ENCODE measurements at regions not wholly inside any gene's neighbourhood (a gene's known extent, or its start where the extent isn't known, plus 50 kb on each side); places are given as distances from the start of the nearest gene placed in this dataset.
"Not testable (repeated sequence)": the region's sequence is repeated elsewhere in the genome, so short reads cannot be mapped to it uniquely, and the experiment has no call there.

DNA sequence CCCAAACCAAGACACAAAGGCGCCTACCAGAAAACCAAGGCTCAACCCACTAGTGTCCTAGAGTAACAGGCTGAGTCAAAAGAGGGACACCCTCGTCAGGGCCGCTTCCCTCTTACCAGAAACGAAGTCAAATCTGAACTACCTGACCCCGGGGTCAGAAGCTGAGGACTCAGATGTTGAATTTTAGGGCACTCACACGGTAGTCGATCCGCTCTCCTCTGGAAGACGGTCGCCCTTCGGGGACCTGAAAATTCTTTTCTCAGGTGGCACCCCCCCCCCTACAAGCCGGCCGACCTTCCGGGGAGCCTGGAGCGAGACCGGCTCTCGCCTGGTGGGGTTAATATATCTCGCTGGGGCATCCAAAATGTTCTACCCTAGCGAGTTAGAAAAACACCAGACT is 121.1 kb upstream of the KCNJ3 start:
- no peak overlapping the region for H2AFZ ChIP-seq (ENCODE audit: insufficient read depth, low read depth, low read length, poor library complexity, severe bottlenecking)
- H3K79me2 ChIP-seq (ENCODE audit: insufficient read depth, low read length), result no peaks in the 10 kb centered on the region
- WGBS (ENCODE audit: insufficient coverage), result 91% methylated on average over 10 of the region's 19 CpGs
- no peaks in the 10 kb centered on the region for H4K20me1 ChIP-seq (ENCODE audit: insufficient read depth, low read length)
- intact Hi-C loops (cut with micrococcal nuclease), result no loop called here
- Mint-ChIP-seq H3K36me3 (no peaks in the 10 kb centered on the region), H3K27ac (peak overlapping the region in 1 of 7 donors; percentile 45), H3K9me3 (peaks cover 4 to 12% (median 11%) of the 10 kb centered on the region in 7 donors), H3K4me1 (no peaks in the 10 kb centered on the region), H3K4me3 (no peak overlapping the region), H3K27me3 (ENCODE audit: low read depth in 3 of 3) (peaks cover 0 to 3% (median 0%) of the 10 kb centered on the region in 3 donors)
- H3K27me3 ChIP-seq (ENCODE audit: control insufficient read depth in 2 of 2, insufficient read depth in 2 of 2, low read length in 2 of 2), result no peaks in the 10 kb centered on the region
- H3K4me3 ChIP-seq (replicated peaks in 1 of 3; ENCODE audit: low read depth in 2 of 3, low read length in 3 of 3), result no peak overlapping the region
- H3K4me2 ChIP-seq (replicated peaks; ENCODE audit: extremely low read depth, low read length, poor library complexity, severe bottlenecking), result no peak overlapping the region
- TF ChIP-seq, protein P1, sequence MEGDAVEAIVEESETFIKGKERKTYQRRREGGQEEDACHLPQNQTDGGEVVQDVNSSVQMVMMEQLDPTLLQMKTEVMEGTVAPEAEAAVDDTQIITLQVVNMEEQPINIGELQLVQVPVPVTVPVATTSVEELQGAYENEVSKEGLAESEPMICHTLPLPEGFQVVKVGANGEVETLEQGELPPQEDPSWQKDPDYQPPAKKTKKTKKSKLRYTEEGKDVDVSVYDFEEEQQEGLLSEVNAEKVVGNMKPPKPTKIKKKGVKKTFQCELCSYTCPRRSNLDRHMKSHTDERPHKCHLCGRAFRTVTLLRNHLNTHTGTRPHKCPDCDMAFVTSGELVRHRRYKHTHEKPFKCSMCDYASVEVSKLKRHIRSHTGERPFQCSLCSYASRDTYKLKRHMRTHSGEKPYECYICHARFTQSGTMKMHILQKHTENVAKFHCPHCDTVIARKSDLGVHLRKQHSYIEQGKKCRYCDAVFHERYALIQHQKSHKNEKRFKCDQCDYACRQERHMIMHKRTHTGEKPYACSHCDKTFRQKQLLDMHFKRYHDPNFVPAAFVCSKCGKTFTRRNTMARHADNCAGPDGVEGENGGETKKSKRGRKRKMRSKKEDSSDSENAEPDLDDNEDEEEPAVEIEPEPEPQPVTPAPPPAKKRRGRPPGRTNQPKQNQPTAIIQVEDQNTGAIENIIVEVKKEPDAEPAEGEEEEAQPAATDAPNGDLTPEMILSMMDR (IDR thresholded peaks at IDR 0.05), result no peak
- H3K36me3 ChIP-seq (replicated peaks in 1 of 2; ENCODE audit: control insufficient read depth in 1 of 2, insufficient read depth in 2 of 2, low read length in 2 of 2), result no peaks in the 10 kb centered on the region
- H3K9ac ChIP-seq (ENCODE audit: insufficient read depth, low read length, poor library complexity, severe bottlenecking), result no peak overlapping the region
- no peaks in the 10 kb centered on the region for H3K4me1 ChIP-seq (ENCODE audit: control insufficient read depth in 1 of 2, insufficient read depth in 2 of 2, low read length in 2 of 2)
- no peak overlapping the region for H3K27ac ChIP-seq (ENCODE audit: low read depth in 1 of 2, low read length in 2 of 2)
- no peak for DNase-seq
- H3K9me3 ChIP-seq (replicated peaks in 1 of 2; ENCODE audit: control insufficient read depth in 1 of 2, insufficient read depth in 1 of 2, low read length in 2 of 2), result peaks cover 6 to 10% of the 10 kb centered on the region in 2 donors

DNA sequence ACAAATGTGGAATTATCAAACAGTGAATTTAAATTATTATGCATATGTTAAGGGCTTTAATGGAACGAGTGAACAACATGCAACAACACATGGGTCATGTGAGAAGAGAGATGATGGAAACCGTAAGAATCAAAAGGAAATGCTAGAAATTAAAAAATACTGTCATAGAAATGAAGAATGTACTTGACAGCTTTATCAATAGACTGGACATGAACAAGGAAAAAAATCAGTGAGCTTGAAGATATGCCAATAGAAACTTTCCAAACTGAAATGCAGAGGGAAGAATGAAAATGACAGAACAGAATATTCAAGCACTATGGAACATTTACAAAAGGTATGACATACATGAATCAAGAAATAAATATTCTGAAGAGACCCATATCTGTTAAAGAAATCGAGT is 117.7 kb upstream of the KCNJ3 start:
- DNase-seq, result no peak
- peaks cover 13 to 26% (median 16%) of the 10 kb centered on the region in 7 donors for H3K9me3 Mint-ChIP-seq
- no peaks in the 10 kb centered on the region for H3K4me1 Mint-ChIP-seq
- TF ChIP-seq, protein P1 (IDR thresholded peaks at IDR 0.05), result no peak
- no peak overlapping the region for H2AFZ ChIP-seq (ENCODE audit: insufficient read depth, low read depth, low read length, poor library complexity, severe bottlenecking)
- H3K4me2 ChIP-seq (replicated peaks; ENCODE audit: extremely low read depth, low read length, poor library complexity, severe bottlenecking), result no peak overlapping the region
- no peak overlapping the region for H3K4me3 ChIP-seq (replicated peaks in 1 of 3; ENCODE audit: low read depth in 2 of 3, low read length in 3 of 3)
- H3K36me3 Mint-ChIP-seq, result no peaks in the 10 kb centered on the region
- H3K9me3 ChIP-seq (replicated peaks in 1 of 2; ENCODE audit: control insufficient read depth in 1 of 2, insufficient read depth in 1 of 2, low read length in 2 of 2), result peaks cover 6 to 19% of the 10 kb centered on the region in 2 donors
- intact Hi-C loops (cut with micrococcal nuclease), result no loop called here
- no peaks in the 10 kb centered on the region for H3K4me1 ChIP-seq (ENCODE audit: control insufficient read depth in 1 of 2, insufficient read depth in 2 of 2, low read length in 2 of 2)
- H3K27ac ChIP-seq (ENCODE audit: low read depth in 1 of 2, low read length in 2 of 2), result no peak overlapping the region
- no peaks in the 10 kb centered on the region for H3K36me3 ChIP-seq (replicated peaks in 1 of 2; ENCODE audit: control insufficient read depth in 1 of 2, insufficient read depth in 2 of 2, low read length in 2 of 2)
- no peaks in the 10 kb centered on the region for H3K79me2 ChIP-seq (ENCODE audit: insufficient read depth, low read length)
- no CpG with 5 or more reads among the region's 3 CpGs for WGBS (ENCODE audit: insufficient coverage)
- H3K4me3 Mint-ChIP-seq, result no peak overlapping the region
- peaks cover 0 to 3% (median 0%) of the 10 kb centered on the region in 3 donors for H3K27me3 Mint-ChIP-seq (ENCODE audit: low read depth in 3 of 3)
- no peak overlapping the region for H3K9ac ChIP-seq (ENCODE audit: insufficient read depth, low read length, poor library complexity, severe bottlenecking)
- no peak overlapping the region for H3K27ac Mint-ChIP-seq
- no peaks in the 10 kb centered on the region for H3K27me3 ChIP-seq (ENCODE audit: control insufficient read depth in 2 of 2, insufficient read depth in 2 of 2, low read length in 2 of 2)
- no peaks in the 10 kb centered on the region for H4K20me1 ChIP-seq (ENCODE audit: insufficient read depth, low read length)

DNA sequence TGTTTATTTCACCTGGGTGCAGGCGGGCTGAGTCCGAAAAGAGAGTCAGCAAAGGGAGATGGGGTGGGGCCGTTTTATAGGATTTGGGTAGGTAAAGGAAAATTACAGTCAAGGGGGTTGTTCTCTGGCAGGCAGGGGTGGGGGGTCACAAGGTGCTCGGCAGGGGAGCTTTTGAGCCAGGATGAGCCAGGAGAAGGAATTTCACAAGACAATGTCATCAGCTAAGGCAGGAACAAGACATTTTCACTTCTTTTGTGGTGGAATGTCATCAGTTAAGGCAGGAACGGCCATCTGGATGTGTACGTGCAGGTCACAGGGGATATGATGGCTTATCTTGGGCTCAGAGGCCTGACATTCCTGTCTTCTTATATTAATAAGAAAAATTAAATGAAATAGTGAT is 115.8 kb upstream of the KCNJ3 start:
- H3K4me1 Mint-ChIP-seq; H3K27ac Mint-ChIP-seq; H3K27me3 Mint-ChIP-seq (ENCODE audit: low read depth in 3 of 3); H3K9ac ChIP-seq (ENCODE audit: insufficient read depth, low read length, poor library complexity, severe bottlenecking); H3K4me3 ChIP-seq (replicated peaks in 1 of 3; ENCODE audit: low read depth in 2 of 3, low read length in 3 of 3); intact Hi-C loops (cut with micrococcal nuclease); DNase-seq; H2AFZ ChIP-seq (ENCODE audit: insufficient read depth, low read depth, low read length, poor library complexity, severe bottlenecking); H3K4me2 ChIP-seq (replicated peaks; ENCODE audit: extremely low read depth, low read length, poor library complexity, severe bottlenecking); H3K9me3 ChIP-seq (replicated peaks in 1 of 2; ENCODE audit: control insufficient read depth in 1 of 2, insufficient read depth in 1 of 2, low read length in 2 of 2); H3K27ac ChIP-seq (ENCODE audit: low read depth in 1 of 2, low read length in 2 of 2); H3K27me3 ChIP-seq (ENCODE audit: control insufficient read depth in 2 of 2, insufficient read depth in 2 of 2, low read length in 2 of 2); H4K20me1 ChIP-seq (ENCODE audit: insufficient read depth, low read length); H3K36me3 ChIP-seq (replicated peaks in 1 of 2; ENCODE audit: control insufficient read depth in 1 of 2, insufficient read depth in 2 of 2, low read length in 2 of 2); H3K4me3 Mint-ChIP-seq; H3K4me1 ChIP-seq (ENCODE audit: control insufficient read depth in 1 of 2, insufficient read depth in 2 of 2, low read length in 2 of 2); H3K79me2 ChIP-seq (ENCODE audit: insufficient read depth, low read length); H3K36me3 Mint-ChIP-seq: not testable (repeated sequence)
- 94% methylated on average over 5 of the region's 6 CpGs for WGBS (ENCODE audit: insufficient coverage)
- H3K9me3 Mint-ChIP-seq, result peaks cover 8 to 19% (median 13%) of the 10 kb centered on the region in 7 donors
